Calu3 (cell line): ENCODE measurements at regions not wholly inside any gene's neighbourhood (a gene's known extent, or its start where the extent isn't known, plus 50 kb on each side); places are given as distances from the start of the nearest gene placed in this dataset.

Source experiments
- BruUV-seq: library from RNA; stranded (reverse); fragments of 400-500 nt; replicated peaks from 2 replicates; lab custom pipeline; 2021; lab: Mats Ljungman, UMichigan
- CTCF ChIA-PET: fragments of 300-600 bp; sonication (Branson Sonifier 250); formaldehyde crosslinking; loops from one replicate; lab custom pipeline; 2022; ENCODE audit warnings: antibody characterized with exemption; lab: Charles Lee
- DNase-seq: peaks from one replicate; pipeline ENCODE4 v3.0.0; 2022
- H3K27ac Mint-ChIP-seq: one replicate; pipeline ENCODE4 v1.8.0; 2022; ENCODE audit warnings: mixed read lengths; ENCODE audit not compliant: unreplicated experiment
- H3K27me3 Mint-ChIP-seq: one replicate; pipeline ENCODE4 v1.8.0; 2022; ENCODE audit warnings: mixed read lengths; ENCODE audit not compliant: unreplicated experiment
- H3K36me3 Mint-ChIP-seq: one replicate; pipeline ENCODE4 v1.8.0; 2022; ENCODE audit warnings: mild to moderate bottlenecking, moderate library complexity, mixed read lengths; ENCODE audit not compliant: insufficient read depth, unreplicated experiment
- H3K4me1 Mint-ChIP-seq: one replicate; pipeline ENCODE4 v1.8.0; 2022; ENCODE audit warnings: mild to moderate bottlenecking, low read depth, mixed read lengths; ENCODE audit not compliant: unreplicated experiment
- H3K4me3 Mint-ChIP-seq: one replicate; pipeline ENCODE4 v1.8.0; 2022; ENCODE audit warnings: mild to moderate bottlenecking, low read depth, moderate library complexity, mixed read lengths; ENCODE audit not compliant: unreplicated experiment
- H3K9me3 Mint-ChIP-seq: one replicate; pipeline ENCODE4 v1.8.0; 2022; ENCODE audit warnings: low read depth, mixed read lengths; ENCODE audit not compliant: unreplicated experiment
- CTCF ChIP-seq: fragments of 200-600 bp; IDR thresholded peaks from one replicate; pipeline ENCODE4 v1.8.0; 2022; ENCODE audit warnings: antibody characterized with exemption; ENCODE audit not compliant: unreplicated experiment
- intact Hi-C: fragments of 100-400 bp; cut with micrococcal nuclease; formaldehyde crosslinking; loops from one replicate; pipeline ENCODE4 v1.10.0; 2022; ENCODE audit not compliant: unreplicated experiment

DNA sequence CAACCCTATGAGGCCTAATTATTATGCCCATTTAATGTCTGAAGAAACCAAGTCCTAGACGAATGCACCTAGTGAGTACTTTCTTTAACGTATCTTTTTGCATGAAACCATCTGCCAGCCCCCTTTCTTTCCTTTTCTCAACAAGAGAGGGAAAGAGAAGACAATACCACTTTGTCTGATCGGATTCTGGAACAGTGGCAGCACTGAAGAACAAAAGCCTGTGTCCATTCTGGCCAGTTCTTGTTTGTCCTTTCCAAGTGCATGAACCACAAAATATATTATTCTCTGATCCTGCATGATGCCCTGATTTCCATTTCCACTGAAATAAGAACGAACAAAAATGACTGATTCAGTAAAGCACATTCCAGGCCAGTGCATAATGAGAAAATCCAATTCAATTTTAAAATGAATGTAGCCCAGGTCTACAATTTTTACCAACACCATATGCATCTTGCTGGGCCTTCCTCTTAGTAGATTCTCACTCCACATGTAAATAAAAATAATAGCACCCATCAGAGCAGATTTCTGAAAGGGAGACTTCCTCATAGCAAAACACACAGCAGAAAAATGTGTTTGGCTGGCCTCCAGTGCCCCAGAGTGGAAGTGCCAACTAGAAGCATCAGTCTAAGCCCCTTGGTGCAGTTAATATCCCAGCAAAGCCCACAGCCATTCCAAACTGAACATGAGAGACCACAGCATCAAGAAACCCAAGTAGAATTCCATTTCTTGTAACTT, 422.6 kb upstream of the ID2 start:
- intact Hi-C loops, result no loop called here

GRCh38 chr2:8259841-8260178, 422.0 kb upstream of the ID2 start:
- TF ChIP-seq CTCF, result no peak
- BruUV-seq, result no TSS peak
- H3K4me1 Mint-ChIP-seq, result no peaks in the 10 kb centered on the region
- H3K9me3 Mint-ChIP-seq, result no peaks in the 10 kb centered on the region
- no peak overlapping the region for H3K4me3 Mint-ChIP-seq
- H3K27ac Mint-ChIP-seq, result no peak overlapping the region
- CTCF ChIA-PET, result no interaction called here
- no peaks in the 10 kb centered on the region for H3K27me3 Mint-ChIP-seq
- intact Hi-C loops, result no loop called here
- no peaks in the 10 kb centered on the region for H3K36me3 Mint-ChIP-seq
- no peak for DNase-seq

More for the DNA sequence above, 422.6 kb upstream of the ID2 start:
- no peak for TF ChIP-seq CTCF
- Mint-ChIP-seq H3K36me3 (no peaks in the 10 kb centered on the region), H3K27me3 (no peaks in the 10 kb centered on the region), H3K4me1 (no peaks in the 10 kb centered on the region), H3K9me3 (no peaks in the 10 kb centered on the region), H3K27ac (no peak overlapping the region), H3K4me3 (no peak overlapping the region)
- CTCF ChIA-PET, result no interaction called here
- no TSS peak for BruUV-seq
- DNase-seq, result peak; percentile 10

DNA sequence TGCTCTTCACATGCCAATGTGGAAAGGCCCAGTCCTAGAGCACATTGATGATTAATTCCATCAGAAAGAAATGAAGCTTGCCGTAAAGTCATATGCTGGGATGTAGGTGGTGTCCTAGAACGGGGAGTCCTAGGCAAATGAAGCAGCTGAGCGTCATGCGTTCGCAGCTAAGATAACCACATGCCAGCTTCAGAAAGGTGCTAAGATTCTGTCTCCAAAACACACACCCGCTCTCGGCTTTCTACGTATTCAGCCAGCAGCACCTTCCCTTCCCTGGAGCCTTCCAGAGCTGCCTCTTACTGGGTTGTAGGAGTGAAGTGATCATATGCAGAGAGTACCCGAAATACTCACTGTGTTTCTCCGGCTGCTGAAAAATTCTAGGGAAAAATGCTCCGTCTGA, 421.6 kb upstream of the ID2 start:
- no TSS peak for BruUV-seq
- no peaks in the 10 kb centered on the region for H3K36me3 Mint-ChIP-seq
- CTCF ChIA-PET, result no interaction called here
- no peak overlapping the region for H3K4me3 Mint-ChIP-seq
- no peaks in the 10 kb centered on the region for H3K27me3 Mint-ChIP-seq
- no peak for DNase-seq
- H3K27ac Mint-ChIP-seq, result no peak overlapping the region
- H3K4me1 Mint-ChIP-seq, result no peaks in the 10 kb centered on the region
- intact Hi-C loops, result no loop called here
- no peaks in the 10 kb centered on the region for H3K9me3 Mint-ChIP-seq
- no peak for TF ChIP-seq CTCF

- no peaks in the 10 kb centered on the region for H3K27me3 Mint-ChIP-seq
- DNase-seq, result no peak
- no TSS peak for BruUV-seq
- H3K27ac Mint-ChIP-seq, result no peak overlapping the region
- no peaks in the 10 kb centered on the region for H3K36me3 Mint-ChIP-seq
- CTCF ChIA-PET, result no interaction called here
- TF ChIP-seq CTCF, result no peak
- no peak overlapping the region for H3K4me3 Mint-ChIP-seq
- intact Hi-C loops, result no loop called here
- H3K9me3 Mint-ChIP-seq, result no peaks in the 10 kb centered on the region
- H3K4me1 Mint-ChIP-seq, result no peaks in the 10 kb centered on the region
Measured at GRCh38 chr2:8263901-8264300, 418.0 kb upstream of the ID2 start.
